ENCODE measurements at regions not wholly inside any gene's neighbourhood (a gene's known extent, or its start where the extent isn't known, plus 50 kb on each side); places are given as distances from the start of the nearest gene placed in this dataset.
"Not testable (repeated sequence)": the region's sequence is repeated elsewhere in the genome, so short reads cannot be mapped to it uniquely, and the experiment has no call there.

DNA sequence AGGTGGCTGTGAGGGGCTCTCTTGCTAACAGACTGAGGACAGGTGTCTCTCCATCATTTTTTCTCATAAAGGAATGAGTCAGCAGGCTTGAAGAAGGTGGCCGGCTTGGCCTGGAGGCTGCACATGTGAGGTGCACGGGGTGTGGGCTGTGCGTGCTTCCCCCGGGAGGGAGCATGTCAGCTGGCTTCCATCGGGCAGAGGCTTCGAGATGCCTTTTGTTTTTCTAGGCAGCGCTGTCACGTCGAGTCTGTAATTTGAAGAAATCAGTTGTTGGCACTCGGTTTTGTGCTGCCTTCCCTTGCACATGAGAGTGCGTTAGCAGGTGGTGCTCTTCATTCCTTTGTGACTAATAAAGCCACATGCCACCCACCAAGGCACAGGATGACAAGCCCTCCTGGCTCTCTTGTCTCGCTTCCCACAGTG lies 89.7 kb downstream of the NPIPB11 start:
- intact Hi-C loops (cut with DNase I) = no loop called here
- no peak for ATAC-seq
- WGBS = 75% methylated on average over 12 of the region's 12 CpGs

GRCh38 chr16:29315916-29316517 lies 90.5 kb downstream of the NPIPB11 start:
- 73% methylated on average over 12 of the region's 12 CpGs for WGBS
- H3K4me1 ChIP-seq (ENCODE audit: control insufficient read depth, insufficient read depth, low read length) = peaks cover 3% of the 10 kb centered on the region
- H3K27me3 ChIP-seq (ENCODE audit: control insufficient read depth, insufficient read depth) = no peaks in the 10 kb centered on the region
- DNase-seq (no peak), ATAC-seq (no peak)
- no peak overlapping the region for H3K4me3 ChIP-seq (ENCODE audit: low read length)
- no peak overlapping the region for H3K27ac ChIP-seq (ENCODE audit: low read length)
- intact Hi-C loops (cut with DNase I) = no loop called here
- H3K9me3 ChIP-seq (ENCODE audit: control insufficient read depth, low read length) = no peaks in the 10 kb centered on the region

More for the DNA sequence above, 89.7 kb downstream of the NPIPB11 start:
- no peaks in the 10 kb centered on the region for H3K9me3 ChIP-seq (ENCODE audit: control insufficient read depth, low read length)
- no peak overlapping the region for H3K4me3 ChIP-seq (ENCODE audit: low read length)
- H3K27me3 ChIP-seq (ENCODE audit: control insufficient read depth, insufficient read depth) = no peaks in the 10 kb centered on the region
- no peak overlapping the region for H3K27ac ChIP-seq (ENCODE audit: low read length)
- no peaks in the 10 kb centered on the region for H3K4me1 ChIP-seq (ENCODE audit: control insufficient read depth, insufficient read depth, low read length)
- DNase-seq = peak in 1 of 3 donors; percentile 66

- Histone ChIP-seq H3K27me3 (ENCODE audit: control insufficient read depth, insufficient read depth) (no peaks in the 10 kb centered on the region), H3K4me1 (ENCODE audit: control insufficient read depth, insufficient read depth, low read length) (peaks cover 3% of the 10 kb centered on the region), H3K4me3 (ENCODE audit: low read length) (no peak overlapping the region), H3K9me3 (ENCODE audit: control insufficient read depth, low read length) (no peaks in the 10 kb centered on the region), H3K27ac (ENCODE audit: low read length) (no peak overlapping the region)
- WGBS = 66% methylated on average over 5 of the region's 5 CpGs
- ATAC-seq (no peak), DNase-seq (peak in 1 of 3 donors; percentile 67)
- intact Hi-C loops (cut with DNase I) = no loop called here
These were observed 91.5 kb downstream of the NPIPB11 start for GRCh38 chr16:29315046-29315445.

GRCh38 chr16:29314292-29314934 lies 92.1 kb downstream of the NPIPB11 start:
- Histone ChIP-seq H3K4me1 (ENCODE audit: control insufficient read depth, insufficient read depth, low read length) (peaks cover 3% of the 10 kb centered on the region), H3K4me3 (ENCODE audit: low read length) (no peak overlapping the region), H3K9me3 (ENCODE audit: control insufficient read depth, low read length) (no peaks in the 10 kb centered on the region), H3K27ac (ENCODE audit: low read length) (no peak overlapping the region), H3K27me3 (ENCODE audit: control insufficient read depth, insufficient read depth) (no peaks in the 10 kb centered on the region)
- intact Hi-C loops (cut with DNase I) = no loop called here
- ATAC-seq (no peak), DNase-seq (peak in 1 of 3 donors; percentile 39)
- WGBS = 91% methylated on average over 20 of the region's 20 CpGs

- Histone ChIP-seq H3K9me3 (ENCODE audit: control insufficient read depth, low read length) (no peaks in the 10 kb centered on the region), H3K4me3 (ENCODE audit: low read length) (no peak overlapping the region), H3K4me1 (ENCODE audit: control insufficient read depth, insufficient read depth, low read length) (peaks cover 3% of the 10 kb centered on the region), H3K27me3 (ENCODE audit: control insufficient read depth, insufficient read depth) (no peaks in the 10 kb centered on the region), H3K27ac (ENCODE audit: low read length) (no peak overlapping the region)
- intact Hi-C loops (cut with DNase I) = no loop called here
- peak in 1 of 3 donors; percentile 44 for DNase-seq
- no peak for ATAC-seq
- WGBS = 74% methylated on average over 9 of the region's 9 CpGs
These were observed 92.9 kb downstream of the NPIPB11 start for GRCh38 chr16:29313559-29314048.

DNA sequence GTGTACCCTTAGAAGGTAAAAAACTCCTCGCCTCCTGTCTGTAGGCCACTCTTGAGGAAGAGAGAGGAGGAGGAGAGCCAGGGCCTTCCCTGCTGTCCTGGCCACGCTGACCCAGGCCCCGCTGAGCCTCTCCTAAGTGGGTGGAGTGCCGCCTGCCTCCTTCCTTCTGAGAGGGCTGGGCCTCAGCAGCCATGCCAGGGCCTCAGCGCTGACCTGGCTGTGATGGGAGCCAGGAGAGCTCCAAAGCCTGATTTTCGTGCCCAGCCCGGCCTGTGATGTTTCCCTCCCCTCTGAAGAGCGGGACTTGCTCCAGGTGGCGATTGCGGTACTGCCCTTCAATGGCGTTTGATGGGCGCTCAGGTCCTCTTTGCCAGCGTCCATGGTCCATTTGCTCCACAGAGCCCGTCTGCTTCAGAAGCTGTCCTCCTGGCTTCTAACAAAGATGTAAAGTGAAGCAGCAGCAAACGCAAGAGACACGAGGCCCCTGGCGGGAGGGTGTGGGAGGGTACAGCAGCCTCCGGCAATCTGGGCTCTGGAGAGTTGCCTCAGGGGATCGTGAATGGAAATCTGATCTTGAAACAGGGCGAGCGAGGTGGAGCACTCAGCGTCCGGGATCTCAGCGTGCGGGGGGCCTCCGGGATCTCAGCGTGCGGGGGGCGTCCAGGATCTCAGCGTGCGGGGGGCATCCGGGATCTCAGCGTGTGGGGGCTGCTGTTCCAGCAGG lies 93.5 kb downstream of the NPIPB11 start:
- ATAC-seq (no peak), DNase-seq (peak in 1 of 3 donors; percentile 48)
- no peaks in the 10 kb centered on the region for H3K27me3 ChIP-seq (ENCODE audit: control insufficient read depth, insufficient read depth)
- H3K27ac ChIP-seq (ENCODE audit: low read length) = no peak overlapping the region
- no peaks in the 10 kb centered on the region for H3K9me3 ChIP-seq (ENCODE audit: control insufficient read depth, low read length)
- intact Hi-C loops (cut with DNase I) = no loop called here
- H3K4me3 ChIP-seq (ENCODE audit: low read length) = no peak overlapping the region
- 86% methylated on average over 33 of the region's 33 CpGs for WGBS
- peaks cover 3% of the 10 kb centered on the region for H3K4me1 ChIP-seq (ENCODE audit: control insufficient read depth, insufficient read depth, low read length)

DNA sequence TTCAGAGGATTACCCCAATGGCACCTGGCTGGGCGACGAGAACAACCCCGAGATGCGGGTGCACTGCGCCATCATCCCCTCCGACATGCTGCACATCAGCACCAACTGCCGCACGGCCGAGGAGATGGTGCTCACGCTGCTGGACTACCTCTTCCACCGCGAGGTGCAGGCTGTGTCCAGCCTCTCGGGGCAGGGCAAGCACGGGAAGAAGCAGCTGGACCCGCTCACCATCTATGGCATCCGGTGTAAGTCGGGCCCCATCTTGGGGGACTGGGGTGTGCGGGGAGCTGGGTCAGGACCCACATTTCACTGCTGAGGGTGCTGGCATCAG lies 94.2 kb downstream of the NPIPB11 start:
- H3K27ac ChIP-seq (ENCODE audit: low read length); H3K4me3 ChIP-seq (ENCODE audit: low read length); intact Hi-C loops (cut with DNase I); ATAC-seq; H3K9me3 ChIP-seq (ENCODE audit: control insufficient read depth, low read length); H3K4me1 ChIP-seq (ENCODE audit: control insufficient read depth, insufficient read depth, low read length); H3K27me3 ChIP-seq (ENCODE audit: control insufficient read depth, insufficient read depth): not testable (repeated sequence)
- 92% methylated on average over 18 of the region's 18 CpGs for WGBS
- DNase-seq = peak in 1 of 3 donors; percentile 47

DNA sequence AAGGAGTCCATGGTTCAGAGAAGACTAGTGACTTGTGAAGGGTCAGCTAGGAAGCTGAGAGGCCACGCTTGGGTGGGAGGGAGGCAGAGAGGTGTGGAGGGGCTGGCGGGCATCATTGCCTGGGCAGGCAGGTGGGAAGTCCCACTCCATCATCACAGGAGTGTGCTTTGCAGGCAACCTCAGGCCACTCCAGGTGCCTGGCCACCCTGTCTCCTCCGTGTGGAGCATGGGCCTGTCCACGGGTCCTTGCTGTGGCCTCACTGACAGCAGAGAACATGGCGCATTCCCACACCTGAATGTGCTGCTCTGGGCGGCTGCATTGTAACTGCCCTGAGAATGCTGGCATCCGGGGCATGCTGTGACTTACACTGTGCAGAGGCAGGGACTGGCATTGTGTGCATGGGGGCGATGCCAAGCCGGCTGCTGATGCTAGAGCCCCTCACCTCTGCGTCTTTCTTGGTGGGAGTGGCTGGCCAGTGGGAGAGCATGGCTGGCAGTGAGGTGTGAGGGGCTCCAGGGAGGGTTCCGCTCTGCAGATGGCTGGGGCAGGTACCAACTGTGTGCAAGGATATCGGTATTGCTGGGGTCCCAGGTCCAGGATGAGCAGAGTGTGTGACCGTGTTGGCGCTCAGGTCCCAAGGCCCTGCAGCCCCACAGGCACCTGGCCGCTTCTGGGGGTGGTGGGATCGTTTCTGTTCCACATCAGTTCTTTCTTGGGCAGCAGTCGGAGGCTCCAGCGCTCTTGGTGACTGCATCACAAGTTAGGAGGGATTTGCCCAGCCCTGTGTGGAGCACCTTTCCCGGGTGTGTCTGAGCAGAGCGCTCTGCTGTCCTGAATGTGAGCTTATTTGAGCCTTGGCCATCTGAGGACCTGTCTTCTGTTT lies 94.8 kb downstream of the NPIPB11 start:
- DNase-seq (peak in 1 of 3 donors; percentile 54), ATAC-seq (no peak)
- Histone ChIP-seq H3K9me3 (ENCODE audit: control insufficient read depth, low read length) (no peaks in the 10 kb centered on the region), H3K27ac (ENCODE audit: low read length) (no peak overlapping the region), H3K4me3 (ENCODE audit: low read length) (no peak overlapping the region), H3K27me3 (ENCODE audit: control insufficient read depth, insufficient read depth) (no peaks in the 10 kb centered on the region), H3K4me1 (ENCODE audit: control insufficient read depth, insufficient read depth, low read length) (peaks cover 3% of the 10 kb centered on the region)
- intact Hi-C loops (cut with DNase I) = no loop called here
- 92% methylated on average over 20 of the region's 20 CpGs for WGBS

DNA sequence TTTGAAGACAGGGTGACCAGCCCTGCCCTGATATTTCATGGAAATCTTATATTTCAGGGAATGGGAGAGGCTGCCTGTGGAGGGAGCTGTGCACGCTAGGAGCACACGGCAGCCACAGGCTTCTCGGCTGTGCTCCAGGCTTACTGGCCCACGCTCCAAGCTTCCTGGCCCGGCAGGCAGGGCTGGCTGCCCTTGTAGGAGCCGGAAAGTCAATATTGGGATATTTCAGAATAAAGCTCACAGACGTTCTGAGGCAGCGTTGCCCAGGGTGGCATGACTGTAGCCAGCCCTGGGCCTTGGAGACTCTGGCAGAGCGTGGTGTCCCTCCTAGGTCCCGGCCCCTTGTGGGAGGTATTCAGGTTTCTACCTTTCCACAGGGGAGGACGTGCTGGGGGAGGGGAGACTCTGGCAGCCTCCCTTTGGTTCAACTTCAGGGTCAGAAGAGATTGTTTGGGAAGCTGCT lies 95.6 kb downstream of the NPIPB11 start:
- Histone ChIP-seq H3K27me3 (ENCODE audit: control insufficient read depth, insufficient read depth) (no peaks in the 10 kb centered on the region), H3K4me1 (ENCODE audit: control insufficient read depth, insufficient read depth, low read length) (peaks cover 3% of the 10 kb centered on the region), H3K9me3 (ENCODE audit: control insufficient read depth, low read length) (no peaks in the 10 kb centered on the region), H3K27ac (ENCODE audit: low read length) (no peak overlapping the region), H3K4me3 (ENCODE audit: low read length) (no peak overlapping the region)
- DNase-seq (peak; percentile 63 to 90 (median 84)), ATAC-seq (peak; percentile 49 to 70)
- intact Hi-C loops (cut with DNase I) = no loop called here
- WGBS = 45% methylated on average over 11 of the region's 11 CpGs

GRCh38 chr16:29310243-29310642 lies 96.3 kb downstream of the NPIPB11 start:
- intact Hi-C loops (cut with DNase I); H3K9me3 ChIP-seq (ENCODE audit: control insufficient read depth, low read length); H3K4me1 ChIP-seq (ENCODE audit: control insufficient read depth, insufficient read depth, low read length); ATAC-seq; H3K27me3 ChIP-seq (ENCODE audit: control insufficient read depth, insufficient read depth); H3K4me3 ChIP-seq (ENCODE audit: low read length); H3K27ac ChIP-seq (ENCODE audit: low read length): not testable (repeated sequence)
- WGBS = 96% methylated on average over 9 of the region's 9 CpGs
- peak in 1 of 3 donors; percentile 46 for DNase-seq

Data from right cardiac atrium (tissue), 5 donors.